ENCODE measurements at regions not wholly inside any gene's neighbourhood (a gene's known extent, or its start where the extent isn't known, plus 50 kb on each side); places are given as distances from the start of the nearest gene placed in this dataset.

- Histone ChIP-seq H3K79me2 (ENCODE audit: control insufficient read depth, insufficient read depth, low read length) (no peaks in the 10 kb centered on the region), H3K4me3 (ENCODE audit: low read length) (no peak overlapping the region), H2BK5ac (ENCODE audit: low read length) (no peak overlapping the region), H3K79me1 (ENCODE audit: low read length) (no peaks in the 10 kb centered on the region), H3K56ac (ENCODE audit: low read length) (no peak overlapping the region), H3K36me3 (ENCODE audit: control insufficient read depth, insufficient read depth, low read length) (no peaks in the 10 kb centered on the region), H4K5ac (ENCODE audit: low read length) (no peak overlapping the region), H3K27ac (ENCODE audit: low read depth, low read length) (no peak overlapping the region), H3K4me2 (ENCODE audit: low read length) (no peak overlapping the region), H3K18ac (ENCODE audit: low read length) (no peak overlapping the region), H4K8ac (ENCODE audit: low read depth, low read length) (no peak overlapping the region), H3K23ac (ENCODE audit: low read length) (no peak overlapping the region), H2BK15ac (replicated peaks; ENCODE audit: low read depth) (no peak overlapping the region), H3K27me3 (ENCODE audit: insufficient read depth, low read length, poor library complexity) (no peaks in the 10 kb centered on the region), H3K4ac (ENCODE audit: low read depth, low read length) (no peak overlapping the region), H3K9ac (ENCODE audit: low read length) (no peak overlapping the region), H2AK5ac (ENCODE audit: low read length) (no peak overlapping the region), H3K4me1 (ENCODE audit: control insufficient read depth, low read depth, low read length) (no peaks in the 10 kb centered on the region), H2BK120ac (ENCODE audit: low read depth, low read length) (no peak overlapping the region)
- no peak for DNase-seq
- WGBS (ENCODE audit: extremely low coverage, insufficient coverage, low lambda C conversion rate) = no CpG with 5 or more reads among the region's 6 CpGs
Measured at GRCh38 chr18:76674596-76674995, 147.8 kb upstream of the ZNF236 start.

GRCh38 chr18:76673281-76674185 is 148.8 kb upstream of the ZNF236 start:
- Histone ChIP-seq H3K79me2 (ENCODE audit: control insufficient read depth, insufficient read depth, low read length) (no peaks in the 10 kb centered on the region), H3K4ac (ENCODE audit: low read depth, low read length) (no peak overlapping the region), H3K56ac (ENCODE audit: low read length) (no peak overlapping the region), H3K23ac (ENCODE audit: low read length) (no peak overlapping the region), H3K4me3 (ENCODE audit: low read length) (no peak overlapping the region), H3K27ac (ENCODE audit: low read depth, low read length) (no peak overlapping the region), H3K4me1 (ENCODE audit: control insufficient read depth, low read depth, low read length) (no peaks in the 10 kb centered on the region), H4K5ac (ENCODE audit: low read length) (no peak overlapping the region), H4K8ac (ENCODE audit: low read depth, low read length) (no peak overlapping the region), H2AK5ac (ENCODE audit: low read length) (no peak overlapping the region), H2BK15ac (replicated peaks; ENCODE audit: low read depth) (no peak overlapping the region), H2BK5ac (ENCODE audit: low read length) (no peak overlapping the region), H3K18ac (ENCODE audit: low read length) (no peak overlapping the region), H3K27me3 (ENCODE audit: insufficient read depth, low read length, poor library complexity) (no peaks in the 10 kb centered on the region), H3K4me2 (ENCODE audit: low read length) (no peak overlapping the region), H2BK120ac (ENCODE audit: low read depth, low read length) (no peak overlapping the region), H3K36me3 (ENCODE audit: control insufficient read depth, insufficient read depth, low read length) (no peaks in the 10 kb centered on the region), H3K9ac (ENCODE audit: low read length) (no peak overlapping the region), H3K79me1 (ENCODE audit: low read length) (no peaks in the 10 kb centered on the region)
- no CpG with 5 or more reads among the region's 21 CpGs for WGBS (ENCODE audit: extremely low coverage, insufficient coverage, low lambda C conversion rate)
- no peak for DNase-seq

- no peak for DNase-seq
- no peak overlapping the region for H3K9ac ChIP-seq (ENCODE audit: low read length)
- no peak overlapping the region for H2AK5ac ChIP-seq (ENCODE audit: low read length)
- no peak overlapping the region for H4K8ac ChIP-seq (ENCODE audit: low read depth, low read length)
- H3K18ac ChIP-seq (ENCODE audit: low read length) = no peak overlapping the region
- no peaks in the 10 kb centered on the region for H3K4me1 ChIP-seq (ENCODE audit: control insufficient read depth, low read depth, low read length)
- WGBS (ENCODE audit: extremely low coverage, insufficient coverage, low lambda C conversion rate) = no CpG with 5 or more reads among the region's 3 CpGs
- no peaks in the 10 kb centered on the region for H3K36me3 ChIP-seq (ENCODE audit: control insufficient read depth, insufficient read depth, low read length)
- no peak overlapping the region for H3K4ac ChIP-seq (ENCODE audit: low read depth, low read length)
- no peak overlapping the region for H2BK15ac ChIP-seq (replicated peaks; ENCODE audit: low read depth)
- no peak overlapping the region for H2BK5ac ChIP-seq (ENCODE audit: low read length)
- H3K4me3 ChIP-seq (ENCODE audit: low read length) = no peak overlapping the region
- H3K56ac ChIP-seq (ENCODE audit: low read length) = no peak overlapping the region
- H3K79me1 ChIP-seq (ENCODE audit: low read length) = no peaks in the 10 kb centered on the region
- no peak overlapping the region for H3K4me2 ChIP-seq (ENCODE audit: low read length)
- H3K27ac ChIP-seq (ENCODE audit: low read depth, low read length) = no peak overlapping the region
- H3K27me3 ChIP-seq (ENCODE audit: insufficient read depth, low read length, poor library complexity) = no peaks in the 10 kb centered on the region
- no peak overlapping the region for H3K23ac ChIP-seq (ENCODE audit: low read length)
- no peak overlapping the region for H4K5ac ChIP-seq (ENCODE audit: low read length)
- no peak overlapping the region for H2BK120ac ChIP-seq (ENCODE audit: low read depth, low read length)
- H3K79me2 ChIP-seq (ENCODE audit: control insufficient read depth, insufficient read depth, low read length) = no peaks in the 10 kb centered on the region
Measured at GRCh38 chr18:76672627-76673026, 149.7 kb upstream of the ZNF236 start.

- no peak overlapping the region for H3K4ac ChIP-seq (ENCODE audit: low read depth, low read length)
- no peak overlapping the region for H4K8ac ChIP-seq (ENCODE audit: low read depth, low read length)
- no peak overlapping the region for H3K4me2 ChIP-seq (ENCODE audit: low read length)
- no peak overlapping the region for H3K18ac ChIP-seq (ENCODE audit: low read length)
- H3K4me3 ChIP-seq (ENCODE audit: low read length) = no peak overlapping the region
- H3K56ac ChIP-seq (ENCODE audit: low read length) = no peak overlapping the region
- H3K23ac ChIP-seq (ENCODE audit: low read length) = no peak overlapping the region
- WGBS (ENCODE audit: extremely low coverage, insufficient coverage, low lambda C conversion rate) = no CpG with 5 or more reads among the region's 12 CpGs
- H2BK15ac ChIP-seq (replicated peaks; ENCODE audit: low read depth) = no peak overlapping the region
- H3K27ac ChIP-seq (ENCODE audit: low read depth, low read length) = no peak overlapping the region
- no peak overlapping the region for H2BK120ac ChIP-seq (ENCODE audit: low read depth, low read length)
- H2AK5ac ChIP-seq (ENCODE audit: low read length) = no peak overlapping the region
- H2BK5ac ChIP-seq (ENCODE audit: low read length) = no peak overlapping the region
- H3K27me3 ChIP-seq (ENCODE audit: insufficient read depth, low read length, poor library complexity) = no peaks in the 10 kb centered on the region
- H3K79me2 ChIP-seq (ENCODE audit: control insufficient read depth, insufficient read depth, low read length) = no peaks in the 10 kb centered on the region
- no peak for DNase-seq
- H3K36me3 ChIP-seq (ENCODE audit: control insufficient read depth, insufficient read depth, low read length) = no peaks in the 10 kb centered on the region
- no peaks in the 10 kb centered on the region for H3K4me1 ChIP-seq (ENCODE audit: control insufficient read depth, low read depth, low read length)
- no peaks in the 10 kb centered on the region for H3K79me1 ChIP-seq (ENCODE audit: low read length)
- no peak overlapping the region for H4K5ac ChIP-seq (ENCODE audit: low read length)
- no peak overlapping the region for H3K9ac ChIP-seq (ENCODE audit: low read length)
Measured at GRCh38 chr18:76670564-76671288, 151.6 kb upstream of the ZNF236 start.

GRCh38 chr18:76668546-76668945 is 153.8 kb upstream of the ZNF236 start:
- peak; percentile 16 for DNase-seq

More at GRCh38 chr18:76668546-76668945, 153.8 kb upstream of the ZNF236 start:
- H3K79me1 ChIP-seq (ENCODE audit: low read length) = no peaks in the 10 kb centered on the region
- no peaks in the 10 kb centered on the region for H3K4me1 ChIP-seq (ENCODE audit: control insufficient read depth, low read depth, low read length)
- H4K8ac ChIP-seq (ENCODE audit: low read depth, low read length) = no peak overlapping the region
- no peaks in the 10 kb centered on the region for H3K36me3 ChIP-seq (ENCODE audit: control insufficient read depth, insufficient read depth, low read length)
- H3K56ac ChIP-seq (ENCODE audit: low read length) = no peak overlapping the region
- H2BK15ac ChIP-seq (replicated peaks; ENCODE audit: low read depth) = no peak overlapping the region
- H3K9ac ChIP-seq (ENCODE audit: low read length) = no peak overlapping the region
- H3K18ac ChIP-seq (ENCODE audit: low read length) = no peak overlapping the region
- no peak overlapping the region for H4K5ac ChIP-seq (ENCODE audit: low read length)
- H3K4me2 ChIP-seq (ENCODE audit: low read length) = no peak overlapping the region
- WGBS (ENCODE audit: extremely low coverage, insufficient coverage, low lambda C conversion rate) = no CpG with 5 or more reads among the region's 5 CpGs
- H3K79me2 ChIP-seq (ENCODE audit: control insufficient read depth, insufficient read depth, low read length) = no peaks in the 10 kb centered on the region
- no peak overlapping the region for H3K4me3 ChIP-seq (ENCODE audit: low read length)
- no peak overlapping the region for H3K4ac ChIP-seq (ENCODE audit: low read depth, low read length)
- no peak overlapping the region for H2BK5ac ChIP-seq (ENCODE audit: low read length)
- H3K27ac ChIP-seq (ENCODE audit: low read depth, low read length) = no peak overlapping the region
- no peak overlapping the region for H2BK120ac ChIP-seq (ENCODE audit: low read depth, low read length)
- no peak overlapping the region for H3K23ac ChIP-seq (ENCODE audit: low read length)
- H2AK5ac ChIP-seq (ENCODE audit: low read length) = no peak overlapping the region
- no peaks in the 10 kb centered on the region for H3K27me3 ChIP-seq (ENCODE audit: insufficient read depth, low read length, poor library complexity)
